ENCODE measurements at regions not wholly inside any gene's neighbourhood (a gene's known extent, or its start where the extent isn't known, plus 50 kb on each side); places are given as distances from the start of the nearest gene placed in this dataset.
A peak's percentile ranks its signal among the peaks of the same experiment; 100 is the strongest.
"Not testable (repeated sequence)": the region's sequence is repeated elsewhere in the genome, so short reads cannot be mapped to it uniquely, and the experiment has no call there.

- DNase-seq: no peak
Observed at GRCh38 chr6:141491684-141492083, 641.0 kb upstream of the GJE1 start.

GRCh38 chr6:141490982-141491381 is 641.7 kb upstream of the GJE1 start:
- no peak for DNase-seq

DNA sequence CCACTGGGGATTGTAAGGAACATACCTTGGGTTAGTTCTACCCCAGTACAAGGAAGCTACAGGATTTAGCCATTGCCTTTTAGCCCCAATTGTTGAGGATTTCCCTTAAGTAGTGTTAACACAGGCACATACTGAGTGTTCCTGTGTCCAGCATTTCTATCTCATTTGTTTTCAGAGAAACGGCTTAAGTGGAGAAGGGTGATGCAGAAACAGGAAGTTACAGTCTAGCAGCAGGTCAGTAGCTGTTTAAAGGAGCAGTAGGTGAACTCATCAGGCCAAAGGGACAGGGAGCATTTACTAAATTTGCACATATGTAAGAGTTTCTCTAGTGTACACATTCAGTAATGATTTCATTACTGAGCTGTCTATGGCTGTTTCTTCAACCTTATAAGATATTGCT is 644.2 kb upstream of the GJE1 start:
- no peak for DNase-seq

DNA sequence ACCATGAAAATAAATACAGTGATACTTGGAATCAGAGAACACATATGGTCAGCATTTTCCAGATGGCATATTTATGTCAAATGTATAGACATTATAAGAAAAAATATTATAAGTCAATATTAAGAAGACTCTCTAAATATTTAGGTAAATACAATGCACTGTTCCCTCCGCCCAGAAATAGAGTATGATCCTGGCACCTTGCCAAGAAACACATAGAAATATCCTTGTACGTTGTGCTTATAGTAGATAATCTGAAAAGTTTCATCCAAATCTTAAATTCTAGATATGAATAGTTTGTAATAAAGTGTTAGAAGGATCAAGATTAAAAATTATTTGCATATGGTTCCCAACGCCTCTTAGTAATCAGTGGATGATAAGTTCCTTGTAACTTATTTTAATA is 645.8 kb upstream of the GJE1 start:
- DNase-seq: no peak

DNA sequence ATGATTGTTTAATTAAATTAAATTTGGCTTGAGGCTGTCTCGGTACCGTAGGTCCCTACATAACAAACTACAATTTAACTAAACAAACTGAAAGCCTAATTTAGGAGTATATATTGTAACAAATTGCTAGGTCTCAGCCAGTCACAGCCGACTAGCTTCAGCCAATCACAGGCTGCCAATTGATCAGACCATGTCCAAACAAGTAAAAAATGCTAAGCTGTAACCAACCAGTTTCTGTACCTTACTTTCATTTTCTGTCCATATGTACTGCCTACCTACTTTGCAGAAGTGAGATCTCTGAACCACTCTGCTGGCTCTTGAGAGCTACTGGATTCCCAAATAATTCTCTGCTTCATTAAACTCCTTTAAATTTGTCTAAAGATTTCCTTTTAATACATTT is 648.0 kb upstream of the GJE1 start:
- no peak for DNase-seq

- DNase-seq: peak; percentile 71
Observed at GRCh38 chr6:141483598-141484061, 649.1 kb upstream of the GJE1 start.

GRCh38 chr6:141482796-141483597 is 649.7 kb upstream of the GJE1 start:
- no peak for DNase-seq

- DNase-seq: no peak
Observed at GRCh38 chr6:141475259-141475658, 657.5 kb upstream of the GJE1 start.

- DNase-seq: no peak
Observed at GRCh38 chr6:141472162-141472928, 660.4 kb upstream of the GJE1 start.

- no peak for DNase-seq
Observed at GRCh38 chr6:141470810-141471209, 661.9 kb upstream of the GJE1 start.

DNA sequence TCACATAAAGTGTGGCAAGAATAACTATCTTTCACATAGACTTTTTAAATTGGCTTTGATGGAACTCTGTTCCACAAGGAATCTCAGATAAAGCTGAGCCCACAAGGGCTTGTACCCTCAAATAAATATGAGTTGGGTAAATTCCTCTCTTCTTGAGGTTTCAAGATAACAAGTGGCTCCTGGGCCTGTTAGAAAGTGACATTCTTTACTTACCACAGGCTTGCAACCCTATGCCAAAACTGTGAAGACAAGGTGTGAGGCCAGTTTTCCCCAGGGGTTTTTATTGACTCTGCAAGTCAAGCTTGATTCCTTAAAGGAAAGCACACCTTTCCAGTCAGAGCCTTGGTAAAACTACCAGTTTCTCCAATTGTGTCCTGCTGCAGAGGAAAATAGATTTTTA is 664.8 kb upstream of the GJE1 start:
- DNase-seq: no peak

DNA sequence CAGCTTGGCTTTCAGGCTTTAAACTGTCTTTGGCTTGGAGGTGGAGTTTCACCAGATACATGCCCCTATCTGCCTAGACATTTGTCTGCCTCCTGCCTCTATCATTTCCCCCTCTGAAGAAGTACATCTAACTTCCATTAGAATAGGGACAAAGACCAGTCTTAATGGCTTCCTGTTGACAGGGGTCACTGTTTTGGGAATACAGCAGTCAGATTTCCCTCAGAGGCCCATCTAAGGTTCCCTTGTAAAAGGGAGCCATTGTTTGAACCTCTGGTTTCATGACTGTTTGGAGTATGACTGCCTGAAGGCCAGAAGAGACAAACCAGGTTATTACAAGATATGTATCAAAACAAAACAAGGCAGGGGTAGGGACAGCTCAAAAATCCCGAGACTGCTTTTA is 665.7 kb upstream of the GJE1 start:
- no peak for DNase-seq

GRCh38 chr6:141464896-141465295 is 667.8 kb upstream of the GJE1 start:
- DNase-seq: no peak

DNA sequence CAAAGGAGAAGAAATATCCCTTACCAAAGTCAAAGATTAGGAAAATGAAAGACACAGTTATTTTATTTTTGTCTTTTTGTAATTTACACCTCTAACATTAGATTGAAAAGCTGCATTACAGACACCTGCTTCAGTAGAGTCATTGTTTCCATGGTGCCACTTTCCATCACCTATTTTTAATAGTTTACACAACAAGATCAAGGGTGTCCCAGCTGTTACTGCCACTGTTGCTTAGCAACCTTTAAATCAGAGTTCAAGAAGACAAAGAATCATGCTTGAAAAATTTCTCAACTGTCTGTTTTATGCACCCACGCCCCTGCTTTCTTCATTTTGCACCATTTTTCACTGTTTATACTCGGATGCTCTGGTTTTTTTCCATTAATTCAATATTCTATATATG is 668.2 kb upstream of the GJE1 start:
- peak; percentile 25 for DNase-seq

DNA sequence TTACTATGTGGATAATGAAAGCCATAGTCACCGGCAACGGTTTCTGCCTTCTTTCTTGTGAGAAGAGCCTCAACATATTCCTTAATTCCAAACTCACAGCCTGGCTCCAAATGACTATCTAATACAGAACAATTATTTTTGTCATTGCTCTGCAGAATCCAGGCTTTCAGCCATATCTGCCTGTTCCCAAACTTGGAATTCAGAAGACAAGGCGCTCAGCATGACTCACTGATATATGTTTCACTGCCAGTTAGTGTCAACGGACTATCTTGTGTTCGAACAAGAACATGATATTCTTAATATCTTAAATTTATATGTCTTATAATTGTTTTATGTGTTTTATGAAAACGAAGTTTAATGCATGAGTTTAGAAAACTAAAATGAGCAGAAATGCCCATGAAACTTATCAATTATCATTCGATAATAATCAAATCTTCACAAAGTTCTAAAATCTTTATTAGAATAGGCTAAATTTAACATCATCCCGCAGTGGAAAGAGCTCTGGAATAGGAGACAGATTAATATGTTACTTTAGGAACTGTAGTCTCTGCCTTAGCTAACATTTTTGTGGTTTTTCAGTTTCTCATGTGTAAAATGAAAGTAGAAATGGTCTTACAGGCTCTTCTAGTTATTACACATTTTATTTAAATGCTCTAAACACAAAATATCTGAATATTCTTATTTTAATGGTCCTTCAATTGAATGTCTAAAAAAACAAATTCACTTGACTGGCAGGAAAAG is 669.3 kb upstream of the GJE1 start:
- DNase-seq: peak; percentile 8

DNA sequence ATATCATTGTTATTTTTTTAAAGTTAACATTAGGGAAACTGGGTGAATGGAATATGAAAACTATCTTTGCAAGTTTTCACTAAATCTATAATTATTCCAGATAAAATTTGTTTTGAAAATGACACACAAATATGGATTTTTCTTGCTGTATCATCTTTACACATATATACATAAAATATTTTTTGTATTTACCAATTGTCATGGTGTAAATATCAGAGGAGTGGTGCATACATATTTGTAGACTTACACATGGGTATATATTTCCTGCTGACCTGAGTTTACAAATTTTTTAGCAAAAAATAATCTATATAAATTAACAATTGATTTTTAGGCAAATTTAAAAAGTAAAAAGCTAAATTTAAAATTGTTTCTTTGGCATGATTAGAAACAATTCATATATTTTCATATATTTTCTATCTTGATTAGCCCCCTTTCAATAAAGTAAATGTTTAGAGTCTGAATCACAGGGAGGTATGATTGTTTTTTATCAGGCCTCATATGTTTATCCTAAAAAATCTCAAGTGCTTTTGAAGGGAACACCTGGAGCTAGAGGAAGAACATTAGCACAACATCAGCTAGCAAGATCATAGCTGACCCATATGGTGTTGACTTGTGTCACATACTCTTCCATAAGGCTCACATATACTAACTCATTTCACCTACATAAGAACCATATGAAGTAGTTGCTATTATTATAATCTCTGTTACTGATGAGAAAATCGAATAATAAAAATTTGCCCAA is 671.8 kb upstream of the GJE1 start:
- no peak for DNase-seq

DNA sequence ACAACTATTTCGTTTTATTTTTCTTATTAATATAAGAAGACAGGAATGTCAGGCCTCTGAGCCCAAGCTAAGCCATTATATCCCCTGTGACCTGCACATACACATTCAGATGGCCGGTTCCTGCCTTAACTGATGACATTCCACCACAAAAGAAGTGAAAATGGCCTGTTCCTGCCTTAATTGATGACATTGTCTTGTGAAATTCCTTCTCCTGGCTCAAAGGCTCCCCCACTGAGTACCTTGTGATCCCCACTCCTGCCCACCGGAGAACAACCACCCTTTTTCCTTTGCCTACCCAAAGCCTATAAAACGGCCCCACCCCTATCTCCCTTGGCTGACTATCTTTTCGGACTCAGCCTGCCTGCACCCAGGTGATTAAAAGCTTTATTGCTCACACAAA is 672.5 kb upstream of the GJE1 start:
- not testable (repeated sequence) for DNase-seq

DNA sequence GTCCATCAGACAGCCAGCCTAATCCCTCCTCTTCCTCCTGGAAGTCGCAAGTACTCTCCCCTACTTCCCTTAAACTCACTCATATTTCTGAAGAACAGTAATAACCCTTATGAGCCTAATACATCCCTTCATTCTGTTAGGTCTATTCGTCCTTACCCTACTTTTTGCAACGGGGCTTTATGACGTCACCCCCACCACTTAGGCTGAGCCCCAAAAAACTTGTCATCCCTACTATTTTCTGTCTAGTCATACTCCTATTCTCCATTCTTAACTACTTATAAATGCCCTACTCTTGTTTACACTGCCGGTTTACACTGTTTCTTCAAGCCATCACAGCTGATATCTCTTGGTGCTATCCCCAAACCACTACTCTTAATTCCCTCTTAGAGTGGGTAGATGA is 674.7 kb upstream of the GJE1 start:
- not testable (repeated sequence) for DNase-seq

GRCh38 chr6:141452354-141452686 is 680.4 kb upstream of the GJE1 start:
- no peak for DNase-seq

DNA sequence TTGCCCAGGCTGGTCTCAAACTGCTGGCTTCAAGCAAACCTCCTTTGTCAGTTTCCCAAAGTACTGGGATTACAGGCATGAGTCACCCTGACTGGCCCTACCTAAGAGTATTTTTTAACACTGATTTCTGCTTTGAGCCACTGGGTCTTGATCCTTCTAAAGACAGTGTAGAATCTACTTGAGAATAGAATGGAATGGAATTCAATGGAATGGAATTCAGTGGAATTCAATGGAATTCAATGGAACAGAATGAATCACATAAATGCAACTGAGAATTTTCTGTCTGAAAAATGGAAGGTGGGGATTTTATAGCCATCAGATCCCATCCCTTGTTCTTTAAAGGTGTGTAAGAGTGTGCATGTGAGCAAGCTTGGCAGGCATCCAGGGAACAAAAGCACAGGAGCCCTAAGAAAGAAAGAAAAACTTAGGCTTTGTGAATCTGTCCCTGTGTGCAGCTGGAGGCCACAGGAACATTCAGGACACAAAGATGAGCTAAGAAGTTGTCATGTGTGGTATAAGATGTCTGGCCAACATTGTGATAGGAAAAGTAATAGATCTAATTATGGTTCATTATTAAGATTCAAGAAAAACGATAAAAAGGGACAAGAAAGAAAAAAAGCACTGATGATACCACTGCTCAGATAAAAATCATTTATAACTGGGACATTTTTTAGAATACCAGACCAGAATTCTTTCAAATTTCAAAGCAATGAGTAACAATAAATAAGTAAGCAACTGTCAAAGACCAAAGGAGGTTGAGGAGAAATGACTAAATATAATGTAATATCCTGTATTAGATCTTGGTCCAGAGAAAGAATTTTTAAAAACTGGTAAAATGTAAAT is 681.0 kb upstream of the GJE1 start:
- no peak for DNase-seq

DNA sequence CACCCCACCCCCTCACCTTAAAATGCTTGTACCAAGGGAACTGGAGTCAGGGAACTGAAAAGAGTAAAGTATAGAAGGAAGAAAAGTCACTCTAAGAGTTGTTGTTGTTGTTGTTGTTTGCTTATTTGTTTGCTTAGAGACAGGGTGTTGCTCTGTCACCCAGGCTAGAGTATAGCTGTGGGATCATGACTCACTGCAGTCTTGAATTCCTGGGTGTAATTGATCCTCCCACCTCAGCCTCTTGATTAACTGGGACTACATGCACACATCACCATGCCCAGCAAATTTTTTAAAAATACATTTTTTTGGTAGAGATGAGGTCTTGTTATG is 681.6 kb upstream of the GJE1 start:
- no peak for DNase-seq

Measured in hindlimb muscle (tissue), 1 donor.